Liver (tissue), 3 donors: ENCODE measurements at regions not wholly inside any gene's neighbourhood (a gene's known extent, or its start where the extent isn't known, plus 50 kb on each side); places are given as distances from the start of the nearest gene placed in this dataset.

Experiments
- GABPA ChIP-seq, 2 donors: IDR thresholded peaks in 1 of 2; conservative IDR thresholded peaks in 1 of 2; 2 replicates each; pipeline ENCODE4 v1.6.1; 2016; ENCODE audit warnings: antibody characterized with exemption in 2 of 2, mild to moderate bottlenecking in 1 of 2, moderate library complexity in 1 of 2
- MAX ChIP-seq: IDR thresholded peaks from 2 replicates; pipeline ENCODE4 v1.6.1; 2016; ENCODE audit warnings: antibody characterized with exemption
- RAD21 ChIP-seq, 2 donors: IDR thresholded peaks; 2 replicates each; pipeline ENCODE4 v1.6.1; 2016; ENCODE audit warnings: antibody characterized with exemption in 2 of 2, mild to moderate bottlenecking in 2 of 2
- SP1 ChIP-seq: IDR thresholded peaks from 2 replicates; pipeline ENCODE4 v1.6.1; 2018; ENCODE audit warnings: antibody characterized with exemption, mild to moderate bottlenecking
- TAF1 ChIP-seq: conservative IDR thresholded peaks from 2 replicates; pipeline ENCODE4 v1.6.1; 2016; ENCODE audit warnings: antibody characterized with exemption, mild to moderate bottlenecking
- YY1 ChIP-seq: IDR thresholded peaks from 2 replicates; pipeline ENCODE4 v1.6.1; 2016; ENCODE audit warnings: antibody characterized with exemption, mild to moderate bottlenecking
- TF ChIP-seq, protein P1 (sequence below): fragments of 150-350 bp; IDR thresholded peaks from 2 replicates; pipeline ENCODE4 v1.5.1; 2017; ENCODE audit warnings: improper control_type of control experiment, low read depth, low read length; ENCODE audit not compliant: missing input control
- TF ChIP-seq, protein P2 (sequence below): IDR thresholded peaks from 2 replicates; pipeline ENCODE4 v1.6.1; 2016; ENCODE audit warnings: antibody characterized with exemption
- TF ChIP-seq, protein P3 (sequence below): IDR thresholded peaks from 2 replicates; pipeline ENCODE4 v1.6.1; 2016; ENCODE audit warnings: antibody characterized with exemption, mild to moderate bottlenecking
- TF ChIP-seq, protein P4 (sequence below): IDR thresholded peaks from 2 replicates; pipeline ENCODE4 v1.6.1; 2016; ENCODE audit warnings: antibody characterized with exemption
- donor health status: healthy.
- donor health status: healthy.

- TF ChIP-seq RAD21 (IDR thresholded peaks at IDR 0.05) (no peak), YY1 (no peak), MAX (no peak), GABPA (IDR thresholded peaks at IDR 0.05 in 1 of 2, conservative IDR thresholded peaks at IDR 0.05 in 1 of 2) (no peak), TAF1 (no peak), SP1 (no peak)
- TF ChIP-seq, protein P1, sequence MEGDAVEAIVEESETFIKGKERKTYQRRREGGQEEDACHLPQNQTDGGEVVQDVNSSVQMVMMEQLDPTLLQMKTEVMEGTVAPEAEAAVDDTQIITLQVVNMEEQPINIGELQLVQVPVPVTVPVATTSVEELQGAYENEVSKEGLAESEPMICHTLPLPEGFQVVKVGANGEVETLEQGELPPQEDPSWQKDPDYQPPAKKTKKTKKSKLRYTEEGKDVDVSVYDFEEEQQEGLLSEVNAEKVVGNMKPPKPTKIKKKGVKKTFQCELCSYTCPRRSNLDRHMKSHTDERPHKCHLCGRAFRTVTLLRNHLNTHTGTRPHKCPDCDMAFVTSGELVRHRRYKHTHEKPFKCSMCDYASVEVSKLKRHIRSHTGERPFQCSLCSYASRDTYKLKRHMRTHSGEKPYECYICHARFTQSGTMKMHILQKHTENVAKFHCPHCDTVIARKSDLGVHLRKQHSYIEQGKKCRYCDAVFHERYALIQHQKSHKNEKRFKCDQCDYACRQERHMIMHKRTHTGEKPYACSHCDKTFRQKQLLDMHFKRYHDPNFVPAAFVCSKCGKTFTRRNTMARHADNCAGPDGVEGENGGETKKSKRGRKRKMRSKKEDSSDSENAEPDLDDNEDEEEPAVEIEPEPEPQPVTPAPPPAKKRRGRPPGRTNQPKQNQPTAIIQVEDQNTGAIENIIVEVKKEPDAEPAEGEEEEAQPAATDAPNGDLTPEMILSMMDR = no peak
- TF ChIP-seq, protein P2, sequence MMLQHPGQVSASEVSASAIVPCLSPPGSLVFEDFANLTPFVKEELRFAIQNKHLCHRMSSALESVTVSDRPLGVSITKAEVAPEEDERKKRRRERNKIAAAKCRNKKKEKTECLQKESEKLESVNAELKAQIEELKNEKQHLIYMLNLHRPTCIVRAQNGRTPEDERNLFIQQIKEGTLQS = no peak
- TF ChIP-seq, protein P3, sequence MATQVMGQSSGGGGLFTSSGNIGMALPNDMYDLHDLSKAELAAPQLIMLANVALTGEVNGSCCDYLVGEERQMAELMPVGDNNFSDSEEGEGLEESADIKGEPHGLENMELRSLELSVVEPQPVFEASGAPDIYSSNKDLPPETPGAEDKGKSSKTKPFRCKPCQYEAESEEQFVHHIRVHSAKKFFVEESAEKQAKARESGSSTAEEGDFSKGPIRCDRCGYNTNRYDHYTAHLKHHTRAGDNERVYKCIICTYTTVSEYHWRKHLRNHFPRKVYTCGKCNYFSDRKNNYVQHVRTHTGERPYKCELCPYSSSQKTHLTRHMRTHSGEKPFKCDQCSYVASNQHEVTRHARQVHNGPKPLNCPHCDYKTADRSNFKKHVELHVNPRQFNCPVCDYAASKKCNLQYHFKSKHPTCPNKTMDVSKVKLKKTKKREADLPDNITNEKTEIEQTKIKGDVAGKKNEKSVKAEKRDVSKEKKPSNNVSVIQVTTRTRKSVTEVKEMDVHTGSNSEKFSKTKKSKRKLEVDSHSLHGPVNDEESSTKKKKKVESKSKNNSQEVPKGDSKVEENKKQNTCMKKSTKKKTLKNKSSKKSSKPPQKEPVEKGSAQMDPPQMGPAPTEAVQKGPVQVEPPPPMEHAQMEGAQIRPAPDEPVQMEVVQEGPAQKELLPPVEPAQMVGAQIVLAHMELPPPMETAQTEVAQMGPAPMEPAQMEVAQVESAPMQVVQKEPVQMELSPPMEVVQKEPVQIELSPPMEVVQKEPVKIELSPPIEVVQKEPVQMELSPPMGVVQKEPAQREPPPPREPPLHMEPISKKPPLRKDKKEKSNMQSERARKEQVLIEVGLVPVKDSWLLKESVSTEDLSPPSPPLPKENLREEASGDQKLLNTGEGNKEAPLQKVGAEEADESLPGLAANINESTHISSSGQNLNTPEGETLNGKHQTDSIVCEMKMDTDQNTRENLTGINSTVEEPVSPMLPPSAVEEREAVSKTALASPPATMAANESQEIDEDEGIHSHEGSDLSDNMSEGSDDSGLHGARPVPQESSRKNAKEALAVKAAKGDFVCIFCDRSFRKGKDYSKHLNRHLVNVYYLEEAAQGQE = no peak
- TF ChIP-seq, protein P4, sequence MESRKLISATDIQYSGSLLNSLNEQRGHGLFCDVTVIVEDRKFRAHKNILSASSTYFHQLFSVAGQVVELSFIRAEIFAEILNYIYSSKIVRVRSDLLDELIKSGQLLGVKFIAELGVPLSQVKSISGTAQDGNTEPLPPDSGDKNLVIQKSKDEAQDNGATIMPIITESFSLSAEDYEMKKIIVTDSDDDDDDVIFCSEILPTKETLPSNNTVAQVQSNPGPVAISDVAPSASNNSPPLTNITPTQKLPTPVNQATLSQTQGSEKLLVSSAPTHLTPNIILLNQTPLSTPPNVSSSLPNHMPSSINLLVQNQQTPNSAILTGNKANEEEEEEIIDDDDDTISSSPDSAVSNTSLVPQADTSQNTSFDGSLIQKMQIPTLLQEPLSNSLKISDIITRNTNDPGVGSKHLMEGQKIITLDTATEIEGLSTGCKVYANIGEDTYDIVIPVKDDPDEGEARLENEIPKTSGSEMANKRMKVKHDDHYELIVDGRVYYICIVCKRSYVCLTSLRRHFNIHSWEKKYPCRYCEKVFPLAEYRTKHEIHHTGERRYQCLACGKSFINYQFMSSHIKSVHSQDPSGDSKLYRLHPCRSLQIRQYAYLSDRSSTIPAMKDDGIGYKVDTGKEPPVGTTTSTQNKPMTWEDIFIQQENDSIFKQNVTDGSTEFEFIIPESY = no peak
Observed at GRCh38 chr3:88811096-88811495, 296.3 kb upstream of the EPHA3 start.
